IMR-90 (cell line): ENCODE measurements at regions not wholly inside any gene's neighbourhood (a gene's known extent, or its start where the extent isn't known, plus 50 kb on each side); places are given as distances from the start of the nearest gene placed in this dataset.

ENCODE experiments used
- BHLHE40 ChIP-seq: fragments of 150-350 bp; IDR thresholded peaks from 2 replicates; pipeline ENCODE4 v1.6.1; 2016; ENCODE audit warnings: mild to moderate bottlenecking, low read depth, low read length
- CEBPB ChIP-seq: IDR thresholded peaks from 2 replicates; pipeline ENCODE4 v1.6.1; 2012; ENCODE audit warnings: low read depth, low read length, improper control_type of control experiment
- CTCF ChIP-seq: conservative IDR thresholded peaks from 2 replicates; pipeline ENCODE4 v1.5.1; 2012; ENCODE audit warnings: mild to moderate bottlenecking, low read depth, low read length, improper control_type of control experiment
- ELK1 ChIP-seq: fragments of 150-350 bp; IDR thresholded peaks from 2 replicates; pipeline ENCODE4 v1.6.1; 2016; ENCODE audit warnings: low read depth, mild to moderate bottlenecking, low read length, moderate library complexity, borderline replicate concordance
- FOS ChIP-seq: fragments of 150-350 bp; IDR thresholded peaks from 2 replicates; pipeline ENCODE4 v1.6.1; 2016; ENCODE audit warnings: low read depth, low read length
- MAFK ChIP-seq: IDR thresholded peaks from 2 replicates; pipeline ENCODE4 v1.6.1; 2012; ENCODE audit warnings: low read depth, low read length, improper control_type of control experiment
- MXI1 ChIP-seq: IDR thresholded peaks from 2 replicates; pipeline ENCODE4 v1.6.1; 2012; ENCODE audit warnings: low read depth, mild to moderate bottlenecking, low read length, moderate library complexity, borderline replicate concordance
- POLR2A ChIP-seq: IDR thresholded peaks from 2 replicates; pipeline ENCODE4 v1.6.1; 2012; ENCODE audit warnings: mild to moderate bottlenecking, low read depth, low read length
- RAD21 ChIP-seq: IDR thresholded peaks from 2 replicates; pipeline ENCODE4 v1.6.1; 2012; ENCODE audit warnings: low read length, improper control_type of control experiment
- RCOR1 ChIP-seq: IDR thresholded peaks from 2 replicates; pipeline ENCODE4 v1.6.1; 2012; ENCODE audit warnings: mild to moderate bottlenecking, low read length, improper control_type of control experiment; ENCODE audit not compliant: insufficient replicate concordance
- RFX5 ChIP-seq: IDR thresholded peaks from 2 replicates; pipeline ENCODE4 v1.8.0; 2012; ENCODE audit warnings: low read depth, mild to moderate bottlenecking, low read length, moderate library complexity
- SMC3 ChIP-seq: fragments of 150-350 bp; IDR thresholded peaks from 2 replicates; pipeline ENCODE4 v1.6.1; 2016; ENCODE audit warnings: low read depth, mild to moderate bottlenecking, antibody characterized with exemption, low read length, moderate library complexity
- USF2 ChIP-seq: fragments of 150-350 bp; IDR thresholded peaks from 2 replicates; pipeline ENCODE4 v1.6.1; 2017; ENCODE audit warnings: mild to moderate bottlenecking, antibody characterized with exemption, low read length, low read depth

GRCh38 chr16:54627616-54628015 is 303.0 kb upstream of the IRX5 start:
- TF ChIP-seq USF2, result no peak
- TF ChIP-seq CTCF, result no peak
- no peak for TF ChIP-seq MAFK
- no peak for TF ChIP-seq POLR2A
- TF ChIP-seq FOS, result no peak
- no peak for TF ChIP-seq RFX5
- no peak for TF ChIP-seq MXI1
- no peak for TF ChIP-seq BHLHE40
- no peak for TF ChIP-seq ELK1
- TF ChIP-seq CEBPB, result no peak
- TF ChIP-seq SMC3, result no peak
- TF ChIP-seq RAD21, result no peak
- TF ChIP-seq RCOR1, result no peak
